Skin of body (tissue), 1 donor: ENCODE measurements at regions not wholly inside any gene's neighbourhood (a gene's known extent, or its start where the extent isn't known, plus 50 kb on each side); places are given as distances from the start of the nearest gene placed in this dataset.
"Not testable (repeated sequence)": the region's sequence is repeated elsewhere in the genome, so short reads cannot be mapped to it uniquely, and the experiment has no call there.

Experiments
- DNase-seq: peaks from one replicate; lab custom pipeline; 2025; lab: John Stamatoyannopoulos, UW

- not testable (repeated sequence) for DNase-seq
Observed at GRCh38 chr15:24309700-24310099, 365.9 kb upstream of the NPAP1 start.

- DNase-seq = not testable (repeated sequence)
Observed at GRCh38 chr15:24311692-24312091, 363.9 kb upstream of the NPAP1 start.

GRCh38 chr15:24316326-24316725, 359.2 kb upstream of the NPAP1 start:
- DNase-seq = not testable (repeated sequence)

- no peak for DNase-seq
Observed at GRCh38 chr15:24318981-24319380, 356.6 kb upstream of the NPAP1 start.

GRCh38 chr15:24324096-24324495, 351.5 kb upstream of the NPAP1 start:
- DNase-seq = not testable (repeated sequence)

GRCh38 chr15:24326513-24326912, 349.1 kb upstream of the NPAP1 start:
- DNase-seq = peak; percentile 61

GRCh38 chr15:24331964-24332363, 343.6 kb upstream of the NPAP1 start:
- DNase-seq = not testable (repeated sequence)

GRCh38 chr15:24341876-24342275, 333.7 kb upstream of the NPAP1 start:
- not testable (repeated sequence) for DNase-seq

GRCh38 chr15:24352777-24353176, 322.8 kb upstream of the NPAP1 start:
- DNase-seq = not testable (repeated sequence)

- not testable (repeated sequence) for DNase-seq
Observed at GRCh38 chr15:24381103-24381502, 294.5 kb upstream of the NPAP1 start.

GRCh38 chr15:24385258-24385657, 290.3 kb upstream of the NPAP1 start:
- not testable (repeated sequence) for DNase-seq

- no peak for DNase-seq
Observed at GRCh38 chr15:24394303-24394702, 281.3 kb upstream of the NPAP1 start.

GRCh38 chr15:24412649-24413048, 262.9 kb upstream of the NPAP1 start:
- not testable (repeated sequence) for DNase-seq

GRCh38 chr15:24426286-24427054, 249.1 kb upstream of the NPAP1 start:
- not testable (repeated sequence) for DNase-seq

GRCh38 chr15:24427055-24427400, 248.5 kb upstream of the NPAP1 start:
- not testable (repeated sequence) for DNase-seq

- DNase-seq = not testable (repeated sequence)
Observed at GRCh38 chr15:24435075-24435820, 240.3 kb upstream of the NPAP1 start.

GRCh38 chr15:24437270-24437669, 238.3 kb upstream of the NPAP1 start:
- DNase-seq = not testable (repeated sequence)

GRCh38 chr15:24437735-24438134, 237.8 kb upstream of the NPAP1 start:
- DNase-seq = not testable (repeated sequence)

GRCh38 chr15:24477107-24478025, 198.2 kb upstream of the NPAP1 start:
- not testable (repeated sequence) for DNase-seq

GRCh38 chr15:24485885-24486567, 189.5 kb upstream of the NPAP1 start:
- not testable (repeated sequence) for DNase-seq
